Astrocyte (in vitro differentiated cells and primary cell): ENCODE measurements at regions not wholly inside any gene's neighbourhood (a gene's known extent, or its start where the extent isn't known, plus 50 kb on each side); places are given as distances from the start of the nearest gene placed in this dataset.

Source experiments
- DNase-seq: peaks from one replicate; pipeline ENCODE4 v3.0.0-alpha.2; 2010; ENCODE audit warnings: low read depth
- FAIRE-seq: peaks from 2 replicates; lab custom pipeline; 2011; peaks lifted over from hg19 to GRCh38; lab: Jason Lieb, UNC
- H2AFZ ChIP-seq: 2 replicates; pipeline ENCODE4 v1.6.0; 2012; ENCODE audit warnings: low read depth, low read length, inconsistent platforms
- H3K27ac ChIP-seq: 2 replicates; pipeline ENCODE4 v1.5.1; 2011; ENCODE audit warnings: low read depth, low read length, inconsistent platforms
- H3K27me3 ChIP-seq: 2 replicates; pipeline ENCODE4 v1.6.0; 2011; ENCODE audit warnings: low read length, inconsistent platforms; ENCODE audit not compliant: insufficient read depth
- H3K36me3 ChIP-seq: 2 replicates; pipeline ENCODE4 v1.5.1; 2011; ENCODE audit warnings: low read length, inconsistent platforms; ENCODE audit not compliant: insufficient read depth
- H3K4me1 ChIP-seq: 2 replicates; pipeline ENCODE4 v1.5.1; 2011; ENCODE audit warnings: low read length, inconsistent platforms; ENCODE audit not compliant: insufficient read depth
- H3K4me2 ChIP-seq: 2 replicates; pipeline ENCODE4 v1.6.0; 2012; ENCODE audit warnings: low read length, inconsistent platforms
- H3K4me3 ChIP-seq: 2 replicates; pipeline ENCODE4 v1.5.1; 2011; ENCODE audit warnings: low read depth, mild to moderate bottlenecking, low read length, inconsistent platforms; ENCODE audit not compliant: insufficient read depth
- H3K79me2 ChIP-seq: 2 replicates; pipeline ENCODE4 v1.6.0; 2012; ENCODE audit warnings: mild to moderate bottlenecking, low read length, inconsistent platforms; ENCODE audit not compliant: insufficient read depth
- H3K9ac ChIP-seq: 2 replicates; pipeline ENCODE4 v1.6.0; 2012; ENCODE audit warnings: mild to moderate bottlenecking, low read length, inconsistent platforms
- H3K9me3 ChIP-seq: 2 replicates; pipeline ENCODE4 v1.5.1; 2012; ENCODE audit warnings: low read depth, mild to moderate bottlenecking, low read length, inconsistent platforms; ENCODE audit not compliant: insufficient read depth
- H4K20me1 ChIP-seq: 2 replicates; pipeline ENCODE4 v1.6.0; 2012; ENCODE audit warnings: low read length, inconsistent platforms; ENCODE audit not compliant: insufficient read depth
- H3K27ac Mint-ChIP-seq: one replicate; pipeline ENCODE4 v1.8.0; 2021; ENCODE audit warnings: mild to moderate bottlenecking, mixed read lengths; ENCODE audit not compliant: unreplicated experiment
- H3K27me3 Mint-ChIP-seq: one replicate; pipeline ENCODE4 v1.8.0; 2021; ENCODE audit warnings: low read depth, mixed read lengths; ENCODE audit not compliant: unreplicated experiment
- H3K36me3 Mint-ChIP-seq: one replicate; pipeline ENCODE4 v1.8.0; 2021; ENCODE audit warnings: low read depth, mixed read lengths; ENCODE audit not compliant: unreplicated experiment
- H3K4me1 Mint-ChIP-seq: one replicate; pipeline ENCODE4 v1.8.0; 2021; ENCODE audit warnings: low read depth, mixed read lengths; ENCODE audit not compliant: unreplicated experiment
- H3K4me3 Mint-ChIP-seq: one replicate; pipeline ENCODE4 v1.8.0; 2021; ENCODE audit warnings: mild to moderate bottlenecking, moderate library complexity, mixed read lengths; ENCODE audit not compliant: unreplicated experiment
- H3K9me3 Mint-ChIP-seq: one replicate; pipeline ENCODE4 v1.8.0; 2021; ENCODE audit warnings: mild to moderate bottlenecking, mixed read lengths; ENCODE audit not compliant: unreplicated experiment
- EZH2 ChIP-seq: IDR thresholded peaks from 2 replicates; pipeline ENCODE4 v1.6.1; 2012; ENCODE audit warnings: mild to moderate bottlenecking, low read length, inconsistent platforms; ENCODE audit not compliant: insufficient read depth
- TF ChIP-seq, protein P1 (sequence below): IDR thresholded peaks from 2 replicates; pipeline ENCODE4 v1.5.1; 2011; ENCODE audit warnings: low read depth, mild to moderate bottlenecking, inconsistent platforms, low read length, moderate library complexity; ENCODE audit not compliant: insufficient read depth

DNA sequence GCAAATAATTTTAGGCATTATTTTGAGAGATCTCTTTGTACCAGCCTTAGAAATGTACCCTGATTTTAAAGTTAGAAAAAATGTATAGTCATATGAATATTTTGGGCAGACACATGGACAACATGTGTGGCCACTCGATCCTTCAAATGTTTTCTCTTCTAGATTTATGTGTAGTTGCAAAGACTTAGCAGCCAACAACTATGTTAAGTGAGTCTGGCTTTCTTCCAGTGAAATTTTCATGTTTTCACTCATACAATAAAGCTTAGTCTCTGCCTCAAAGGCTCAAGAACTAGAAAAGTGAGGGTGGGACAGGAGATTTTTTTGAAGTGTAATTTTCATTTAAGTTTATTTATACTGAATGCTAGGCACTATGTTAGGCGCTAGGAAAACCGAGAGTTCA, 207.7 kb upstream of the DACH1 start:
- Histone ChIP-seq H4K20me1 (no peaks in the 10 kb centered on the region), H3K4me3 (no peak overlapping the region), H3K27ac (no peak overlapping the region), H3K27me3 (no peaks in the 10 kb centered on the region), H3K36me3 (no peaks in the 10 kb centered on the region), H3K4me1 (no peaks in the 10 kb centered on the region), H3K79me2 (no peaks in the 10 kb centered on the region), H3K9me3 (no peaks in the 10 kb centered on the region), H2AFZ (no peak overlapping the region), H3K9ac (no peak overlapping the region), H3K4me2 (no peak overlapping the region)
- Mint-ChIP-seq H3K27ac (no peak overlapping the region), H3K36me3 (no peaks in the 10 kb centered on the region), H3K27me3 (no peaks in the 10 kb centered on the region), H3K9me3 (peaks cover 2% of the 10 kb centered on the region), H3K4me1 (no peaks in the 10 kb centered on the region), H3K4me3 (no peak overlapping the region)
- FAIRE-seq (no peak), DNase-seq (peak; percentile 1)
- no peak for TF ChIP-seq EZH2
- TF ChIP-seq, protein P1, sequence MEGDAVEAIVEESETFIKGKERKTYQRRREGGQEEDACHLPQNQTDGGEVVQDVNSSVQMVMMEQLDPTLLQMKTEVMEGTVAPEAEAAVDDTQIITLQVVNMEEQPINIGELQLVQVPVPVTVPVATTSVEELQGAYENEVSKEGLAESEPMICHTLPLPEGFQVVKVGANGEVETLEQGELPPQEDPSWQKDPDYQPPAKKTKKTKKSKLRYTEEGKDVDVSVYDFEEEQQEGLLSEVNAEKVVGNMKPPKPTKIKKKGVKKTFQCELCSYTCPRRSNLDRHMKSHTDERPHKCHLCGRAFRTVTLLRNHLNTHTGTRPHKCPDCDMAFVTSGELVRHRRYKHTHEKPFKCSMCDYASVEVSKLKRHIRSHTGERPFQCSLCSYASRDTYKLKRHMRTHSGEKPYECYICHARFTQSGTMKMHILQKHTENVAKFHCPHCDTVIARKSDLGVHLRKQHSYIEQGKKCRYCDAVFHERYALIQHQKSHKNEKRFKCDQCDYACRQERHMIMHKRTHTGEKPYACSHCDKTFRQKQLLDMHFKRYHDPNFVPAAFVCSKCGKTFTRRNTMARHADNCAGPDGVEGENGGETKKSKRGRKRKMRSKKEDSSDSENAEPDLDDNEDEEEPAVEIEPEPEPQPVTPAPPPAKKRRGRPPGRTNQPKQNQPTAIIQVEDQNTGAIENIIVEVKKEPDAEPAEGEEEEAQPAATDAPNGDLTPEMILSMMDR, result no peak

DNA sequence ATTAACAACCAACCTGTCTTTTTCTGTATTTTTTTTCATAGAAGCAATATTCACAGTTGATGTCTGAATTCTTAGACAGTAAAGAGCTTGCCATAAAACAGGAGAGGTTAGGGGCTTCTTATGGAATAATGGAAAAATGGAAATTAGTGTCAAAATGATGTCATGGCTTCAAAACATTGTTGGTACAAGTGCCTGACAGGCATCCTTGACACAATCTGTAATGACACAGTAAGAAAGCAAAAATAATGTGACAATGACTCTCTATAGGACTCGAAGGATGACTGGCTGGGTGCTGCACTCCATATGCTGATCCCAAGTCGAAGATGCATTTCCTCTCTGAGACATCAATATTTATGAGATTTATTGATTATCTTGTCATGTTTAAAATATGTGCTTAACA, 205.3 kb upstream of the DACH1 start:
- no peak overlapping the region for H2AFZ ChIP-seq
- Mint-ChIP-seq H3K27ac (no peak overlapping the region), H3K36me3 (no peaks in the 10 kb centered on the region), H3K4me1 (no peaks in the 10 kb centered on the region), H3K9me3 (peaks cover 10% of the 10 kb centered on the region), H3K4me3 (no peak overlapping the region), H3K27me3 (no peaks in the 10 kb centered on the region)
- no peak overlapping the region for H3K4me2 ChIP-seq
- H3K79me2 ChIP-seq, result no peaks in the 10 kb centered on the region
- H4K20me1 ChIP-seq, result no peaks in the 10 kb centered on the region
- H3K27me3 ChIP-seq, result no peaks in the 10 kb centered on the region
- no peak for FAIRE-seq
- no peak overlapping the region for H3K27ac ChIP-seq
- H3K4me3 ChIP-seq, result no peak overlapping the region
- H3K9ac ChIP-seq, result no peak overlapping the region
- H3K36me3 ChIP-seq, result no peaks in the 10 kb centered on the region
- no peak for TF ChIP-seq EZH2
- TF ChIP-seq, protein P1, result no peak
- DNase-seq, result no peak
- H3K4me1 ChIP-seq, result no peaks in the 10 kb centered on the region
- H3K9me3 ChIP-seq, result no peaks in the 10 kb centered on the region

DNA sequence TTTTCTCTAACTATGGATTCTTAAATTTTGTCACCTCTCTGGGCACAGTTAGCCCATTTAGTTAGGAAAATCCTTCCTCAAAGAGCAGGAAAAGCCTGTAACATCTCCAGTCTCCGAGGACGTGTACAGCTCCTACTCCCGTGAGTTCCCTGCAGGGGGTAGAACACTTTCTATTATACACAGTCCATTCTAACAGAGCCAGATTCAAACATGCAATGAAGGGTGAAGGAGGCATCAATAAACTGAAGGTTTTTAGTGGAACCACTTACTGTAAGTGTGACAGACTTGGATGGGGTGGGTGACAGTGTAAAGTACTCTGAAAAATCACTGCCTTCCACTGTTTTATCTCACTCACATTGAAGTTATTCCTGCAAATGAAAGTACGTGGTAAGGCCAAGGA, 204.7 kb upstream of the DACH1 start:
- Histone ChIP-seq H3K79me2 (no peaks in the 10 kb centered on the region), H3K9ac (no peak overlapping the region), H4K20me1 (no peaks in the 10 kb centered on the region), H2AFZ (no peak overlapping the region), H3K36me3 (no peaks in the 10 kb centered on the region), H3K27me3 (no peaks in the 10 kb centered on the region), H3K27ac (no peak overlapping the region), H3K9me3 (no peaks in the 10 kb centered on the region), H3K4me2 (no peak overlapping the region), H3K4me1 (no peaks in the 10 kb centered on the region), H3K4me3 (no peak overlapping the region)
- H3K4me3 Mint-ChIP-seq, result no peak overlapping the region
- no peak overlapping the region for H3K27ac Mint-ChIP-seq
- H3K36me3 Mint-ChIP-seq, result no peaks in the 10 kb centered on the region
- no peaks in the 10 kb centered on the region for H3K4me1 Mint-ChIP-seq
- FAIRE-seq, result no peak
- H3K27me3 Mint-ChIP-seq, result no peaks in the 10 kb centered on the region
- no peak for DNase-seq
- TF ChIP-seq, protein P1, result no peak
- no peak for TF ChIP-seq EZH2
- peaks cover 11% of the 10 kb centered on the region for H3K9me3 Mint-ChIP-seq
